Left lung (tissue), 4 donors: ENCODE measurements at regions not wholly inside any gene's neighbourhood (a gene's known extent, or its start where the extent isn't known, plus 50 kb on each side); places are given as distances from the start of the nearest gene placed in this dataset.

Experiments used
- ATAC-seq: fragments of 200-7000 bp; cut with Tn5 transposase; one replicate; pipeline ENCODE4 v1.9.1; 2020; ENCODE audit warnings: moderate library complexity
- DNase-seq, 4 donors: peaks; one replicate each; pipeline ENCODE4 v3.0.0-alpha.2; 2013 to 2020
- H3K27ac ChIP-seq, 2 donors: fragments of 200-600 bp; sonication (generic) in 1 of 2; one replicate each; pipeline versions ENCODE4 v1.5.0 to v1.8.0; 2020 to 2021
- H3K27me3 ChIP-seq, 2 donors: fragments of 200-600 bp; sonication (generic) in 1 of 2; one replicate each; pipeline versions ENCODE4 v1.5.0 to v1.8.0; 2020 to 2021
- H3K36me3 ChIP-seq, 2 donors: fragments of 200-600 bp; sonication (generic) in 1 of 2; one replicate each; pipeline versions ENCODE4 v1.5.0 to v1.8.0; 2020 to 2021
- H3K4me1 ChIP-seq, 2 donors: fragments of 200-600 bp; one replicate each; pipeline ENCODE4 v1.8.0; 2021
- H3K4me3 ChIP-seq, 2 donors: fragments of 200-600 bp; sonication (generic) in 1 of 2; one replicate each; pipeline versions ENCODE4 v1.5.0 to v1.8.0; 2020 to 2021; ENCODE audit warnings: mild to moderate bottlenecking in 1 of 2
- H3K9me3 ChIP-seq, 2 donors: fragments of 200-600 bp; sonication (generic) in 1 of 2; one replicate each; pipeline versions ENCODE4 v1.5.0 to v1.8.0; 2020 to 2021
- intact Hi-C, 2 donors: fragments of 100-400 bp; cut with DNase I; formaldehyde crosslinking; loops; one replicate each; pipeline versions ENCODE4 v1.11.2 to v1.14.2; 2022
- TF ChIP-seq, protein P1 (sequence below), 2 donors: fragments of 200-600 bp; sonication (generic) in 1 of 2; IDR thresholded peaks; one replicate each; pipeline versions ENCODE4 v1.5.0 to v1.8.0; 2021; ENCODE audit warnings: antibody characterized with exemption in 2 of 2
- donor health status: DM: no; HTN: yes; CAD: no.
- donor health status: DM: no; HTN: no; CAD: no.

DNA sequence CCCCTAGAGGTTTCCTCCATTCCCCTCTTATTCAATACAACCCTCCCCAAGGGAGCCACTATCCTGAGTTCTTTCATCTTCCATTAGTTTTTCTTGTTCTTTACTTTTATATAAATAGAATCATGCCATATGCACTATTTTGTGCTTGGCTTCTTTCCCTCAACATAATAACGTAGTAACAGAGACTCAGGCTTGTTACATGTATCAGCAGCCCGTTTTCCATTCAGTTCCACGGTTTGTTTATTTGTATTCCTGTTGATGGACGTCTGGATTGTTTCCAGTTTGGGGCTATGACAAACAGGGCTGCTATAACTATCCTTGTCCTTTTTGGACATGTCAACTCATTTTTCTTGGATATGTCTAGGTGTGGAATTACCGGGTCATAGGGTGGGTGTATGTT is 264.4 kb upstream of the MKI67 start:
- H3K4me3 ChIP-seq = no peak overlapping the region
- H3K36me3 ChIP-seq = no peaks in the 10 kb centered on the region
- TF ChIP-seq, protein P1, sequence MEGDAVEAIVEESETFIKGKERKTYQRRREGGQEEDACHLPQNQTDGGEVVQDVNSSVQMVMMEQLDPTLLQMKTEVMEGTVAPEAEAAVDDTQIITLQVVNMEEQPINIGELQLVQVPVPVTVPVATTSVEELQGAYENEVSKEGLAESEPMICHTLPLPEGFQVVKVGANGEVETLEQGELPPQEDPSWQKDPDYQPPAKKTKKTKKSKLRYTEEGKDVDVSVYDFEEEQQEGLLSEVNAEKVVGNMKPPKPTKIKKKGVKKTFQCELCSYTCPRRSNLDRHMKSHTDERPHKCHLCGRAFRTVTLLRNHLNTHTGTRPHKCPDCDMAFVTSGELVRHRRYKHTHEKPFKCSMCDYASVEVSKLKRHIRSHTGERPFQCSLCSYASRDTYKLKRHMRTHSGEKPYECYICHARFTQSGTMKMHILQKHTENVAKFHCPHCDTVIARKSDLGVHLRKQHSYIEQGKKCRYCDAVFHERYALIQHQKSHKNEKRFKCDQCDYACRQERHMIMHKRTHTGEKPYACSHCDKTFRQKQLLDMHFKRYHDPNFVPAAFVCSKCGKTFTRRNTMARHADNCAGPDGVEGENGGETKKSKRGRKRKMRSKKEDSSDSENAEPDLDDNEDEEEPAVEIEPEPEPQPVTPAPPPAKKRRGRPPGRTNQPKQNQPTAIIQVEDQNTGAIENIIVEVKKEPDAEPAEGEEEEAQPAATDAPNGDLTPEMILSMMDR (IDR thresholded peaks at IDR 0.05) = no peak
- no peak overlapping the region for H3K27ac ChIP-seq
- DNase-seq (peak in 1 of 4 donors; percentile 1), ATAC-seq (no peak)
- intact Hi-C loops = no loop called here
- H3K4me1 ChIP-seq = no peaks in the 10 kb centered on the region
- peaks cover 0 to 18% of the 10 kb centered on the region in 2 donors for H3K27me3 ChIP-seq
- no peaks in the 10 kb centered on the region for H3K9me3 ChIP-seq

DNA sequence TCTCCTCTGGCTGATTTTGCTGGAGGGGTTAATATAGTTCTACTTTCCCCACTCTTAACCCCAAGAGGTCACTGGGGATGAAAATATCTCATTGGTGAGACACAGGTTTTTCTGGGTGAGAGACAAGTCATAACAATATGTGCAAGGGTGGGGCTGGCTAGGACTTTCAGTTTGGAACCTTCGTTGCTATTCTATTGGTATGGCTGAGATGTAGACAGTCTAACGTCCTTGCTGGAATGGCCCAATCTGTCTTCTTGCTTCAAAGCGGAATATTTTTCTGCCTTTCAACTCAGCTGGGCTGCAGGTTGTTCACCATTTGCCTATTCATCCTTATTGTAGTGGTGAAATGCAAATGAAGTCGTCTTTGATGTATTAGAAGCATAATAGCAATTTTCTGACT is 267.3 kb upstream of the MKI67 start:
- no peak overlapping the region for H3K27ac ChIP-seq
- intact Hi-C loops = no loop called here
- DNase-seq = no peak
- H3K9me3 ChIP-seq = no peaks in the 10 kb centered on the region
- H3K27me3 ChIP-seq = no peaks in the 10 kb centered on the region
- ATAC-seq = no peak
- TF ChIP-seq, protein P1 (IDR thresholded peaks at IDR 0.05) = no peak
- no peaks in the 10 kb centered on the region for H3K36me3 ChIP-seq
- H3K4me1 ChIP-seq = no peaks in the 10 kb centered on the region
- H3K4me3 ChIP-seq = no peak overlapping the region

DNA sequence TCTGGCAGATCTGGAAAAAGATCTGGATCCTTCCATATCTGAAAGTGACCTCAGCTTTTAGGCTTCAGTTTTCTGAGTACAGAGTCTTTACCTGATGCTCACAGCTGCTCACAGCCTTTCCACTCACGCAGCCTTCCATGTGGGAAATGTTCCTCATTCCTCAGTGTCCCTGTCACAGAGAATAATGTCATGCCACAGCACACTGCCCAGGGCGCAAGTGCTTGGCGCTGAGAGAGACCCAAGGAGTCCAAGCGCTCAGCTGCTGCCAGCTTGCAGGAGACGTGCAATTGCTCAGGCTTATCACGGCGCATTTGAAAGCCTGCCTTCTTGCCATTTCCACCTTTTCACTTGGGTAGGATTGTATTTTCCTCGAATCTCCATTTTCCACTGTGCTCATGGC is 271.9 kb upstream of the MKI67 start:
- Histone ChIP-seq H3K27ac (no peak overlapping the region), H3K4me3 (no peak overlapping the region), H3K27me3 (no peaks in the 10 kb centered on the region), H3K36me3 (no peaks in the 10 kb centered on the region), H3K4me1 (no peaks in the 10 kb centered on the region), H3K9me3 (peaks cover 0 to 10% of the 10 kb centered on the region in 2 donors)
- DNase-seq (no peak), ATAC-seq (no peak)
- TF ChIP-seq, protein P1 (IDR thresholded peaks at IDR 0.05) = no peak
- intact Hi-C loops = no loop called here

DNA sequence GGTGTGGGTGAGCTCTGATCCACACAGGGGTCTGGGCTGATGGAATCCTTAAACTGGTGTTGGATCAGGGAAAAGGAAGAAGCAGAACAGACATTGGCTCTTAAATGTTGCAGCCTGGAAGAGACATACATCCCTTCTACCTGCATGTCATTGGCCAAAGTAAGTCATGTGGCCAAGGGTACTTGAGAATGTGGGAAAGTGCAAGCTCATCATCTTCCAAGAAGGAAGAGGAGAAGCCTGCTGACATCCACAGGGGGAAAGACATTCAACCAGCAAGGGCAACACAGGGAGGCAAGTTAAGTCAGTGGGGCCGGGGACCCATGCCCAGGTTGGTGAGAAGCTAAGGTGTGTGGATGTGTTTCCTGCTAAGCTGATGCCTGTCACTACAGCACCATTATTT is 272.8 kb upstream of the MKI67 start:
- ATAC-seq (no peak), DNase-seq (no peak)
- H3K27ac ChIP-seq = no peak overlapping the region
- H3K4me3 ChIP-seq = no peak overlapping the region
- intact Hi-C loops = no loop called here
- H3K9me3 ChIP-seq = peaks cover 0 to 10% of the 10 kb centered on the region in 2 donors
- TF ChIP-seq, protein P1 (IDR thresholded peaks at IDR 0.05) = no peak
- no peaks in the 10 kb centered on the region for H3K36me3 ChIP-seq
- H3K4me1 ChIP-seq = no peaks in the 10 kb centered on the region
- H3K27me3 ChIP-seq = no peaks in the 10 kb centered on the region

DNA sequence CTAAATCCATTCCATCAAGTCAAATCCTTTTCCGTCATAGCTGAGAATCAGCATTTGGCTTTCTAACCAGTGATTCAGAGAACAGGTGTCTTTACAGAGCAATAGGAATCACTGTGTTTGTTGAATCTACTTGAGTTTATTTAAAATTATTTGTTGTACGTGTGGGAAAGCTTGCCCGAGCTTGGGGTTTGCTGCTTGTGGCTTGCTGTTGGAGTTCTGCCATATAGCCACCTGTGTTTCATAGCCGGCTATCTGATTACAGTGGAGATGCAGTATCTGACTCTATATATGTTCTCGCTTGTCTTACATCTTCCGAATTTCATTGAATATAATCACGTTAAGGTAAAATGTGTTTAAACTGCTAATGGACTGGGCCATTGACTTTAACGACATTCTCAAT is 274.3 kb upstream of the MKI67 start:
- DNase-seq (no peak), ATAC-seq (no peak)
- Histone ChIP-seq H3K27ac (no peak overlapping the region), H3K27me3 (no peaks in the 10 kb centered on the region), H3K4me3 (no peak overlapping the region), H3K4me1 (no peaks in the 10 kb centered on the region), H3K36me3 (no peaks in the 10 kb centered on the region), H3K9me3 (peaks cover 0 to 10% of the 10 kb centered on the region in 2 donors)
- TF ChIP-seq, protein P1 (IDR thresholded peaks at IDR 0.05) = no peak
- intact Hi-C loops = no loop called here
